HL-60 (cell line): ENCODE measurements at regions not wholly inside any gene's neighbourhood (a gene's known extent, or its start where the extent isn't known, plus 50 kb on each side); places are given as distances from the start of the nearest gene placed in this dataset.
"Not testable (repeated sequence)": the region's sequence is repeated elsewhere in the genome, so short reads cannot be mapped to it uniquely, and the experiment has no call there.

ENCODE experiments used
- DNase-seq, 2 experiments: peaks; one replicate each; pipeline ENCODE4 v3.0.0-alpha.2; 2010 to 2020; ENCODE audit warnings: low read depth in 1 of 2, low spot score in 1 of 2
- H3K27ac ChIP-seq: fragments of 250-450 bp; sonication (Bioruptor Pico); replicated peaks from 2 replicates; pipeline ENCODE4 v1.5.1; 2020; ENCODE audit warnings: mild to moderate bottlenecking, moderate library complexity
- H3K27me3 ChIP-seq: fragments of 250-450 bp; sonication (Bioruptor Pico); 2 replicates; pipeline ENCODE4 v1.5.1; 2021; ENCODE audit warnings: mild to moderate bottlenecking, moderate library complexity; ENCODE audit not compliant: insufficient read depth, poor library complexity, severe bottlenecking
- H3K4me3 ChIP-seq: replicated peaks from 2 replicates; pipeline ENCODE4 v1.5.1; 2011; ENCODE audit warnings: mild to moderate bottlenecking, control low read depth, low read length; ENCODE audit not compliant: insufficient read depth
- GABPA ChIP-seq: IDR thresholded peaks from 2 replicates; pipeline ENCODE4 v1.6.1; 2012; ENCODE audit warnings: low read depth
- POLR2AphosphoS5 ChIP-seq: IDR thresholded peaks from 2 replicates; pipeline ENCODE4 v1.6.1; 2012; ENCODE audit warnings: low read depth
- SPI1 ChIP-seq: IDR thresholded peaks from 2 replicates; pipeline ENCODE4 v1.6.1; 2012; ENCODE audit warnings: low read depth, mild to moderate bottlenecking, borderline replicate concordance
- TF ChIP-seq, protein P1 (sequence below): IDR thresholded peaks from one replicate; pipeline ENCODE4 v1.5.1; 2011; ENCODE audit warnings: low read length, control low read depth, inconsistent platforms; ENCODE audit not compliant: insufficient read depth
- TF ChIP-seq, protein P2 (sequence below): IDR thresholded peaks from 2 replicates; pipeline ENCODE4 v1.6.1; 2012; ENCODE audit warnings: low read depth; ENCODE audit not compliant: insufficient replicate concordance

DNA sequence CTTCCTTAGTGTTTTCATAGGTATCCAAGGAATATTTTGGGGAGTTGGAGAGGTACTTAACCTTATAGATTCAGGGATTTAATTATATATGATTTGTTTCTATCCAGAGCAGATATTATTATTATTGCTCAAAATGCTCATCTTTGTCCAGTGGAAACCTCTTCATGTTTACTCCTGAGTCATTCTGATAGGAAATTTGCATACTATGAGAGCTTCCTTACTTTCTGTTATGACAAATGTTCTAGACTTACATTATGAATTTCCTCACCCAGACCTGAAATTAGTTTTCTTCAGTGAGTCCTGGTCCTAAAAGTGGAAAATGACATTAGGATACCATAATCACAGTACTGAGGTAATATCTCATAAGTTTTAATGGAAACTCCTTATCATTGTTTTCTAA, 57.5 kb upstream of the PLPPR5 start:
- no peak for TF ChIP-seq SPI1
- TF ChIP-seq GABPA: no peak
- no peak for DNase-seq
- no peaks in the 10 kb centered on the region for H3K27me3 ChIP-seq
- H3K4me3 ChIP-seq: no peak overlapping the region
- H3K27ac ChIP-seq: no peak overlapping the region

DNA sequence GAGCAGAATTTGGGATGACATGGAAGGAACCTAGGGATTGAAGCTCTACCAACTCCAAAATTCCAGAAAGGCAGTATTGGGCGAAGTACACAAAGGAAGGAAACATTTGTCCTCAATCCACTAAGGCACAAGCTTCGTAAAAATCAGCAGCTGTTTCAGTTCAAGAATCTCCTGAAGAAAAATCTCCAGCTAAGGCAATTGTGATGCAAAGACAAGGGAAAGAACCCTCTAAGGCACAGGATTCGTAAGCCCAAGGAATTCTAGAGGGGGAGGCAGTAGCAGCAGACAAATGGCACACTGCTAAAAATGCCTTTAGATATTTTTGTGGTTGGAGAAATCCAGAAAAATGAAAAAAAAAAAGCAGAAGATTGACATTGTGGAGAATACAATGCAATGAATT, 64.5 kb upstream of the PLPPR5 start:
- no peaks in the 10 kb centered on the region for H3K27me3 ChIP-seq
- TF ChIP-seq POLR2AphosphoS5: no peak
- TF ChIP-seq SPI1: no peak
- TF ChIP-seq, protein P1, sequence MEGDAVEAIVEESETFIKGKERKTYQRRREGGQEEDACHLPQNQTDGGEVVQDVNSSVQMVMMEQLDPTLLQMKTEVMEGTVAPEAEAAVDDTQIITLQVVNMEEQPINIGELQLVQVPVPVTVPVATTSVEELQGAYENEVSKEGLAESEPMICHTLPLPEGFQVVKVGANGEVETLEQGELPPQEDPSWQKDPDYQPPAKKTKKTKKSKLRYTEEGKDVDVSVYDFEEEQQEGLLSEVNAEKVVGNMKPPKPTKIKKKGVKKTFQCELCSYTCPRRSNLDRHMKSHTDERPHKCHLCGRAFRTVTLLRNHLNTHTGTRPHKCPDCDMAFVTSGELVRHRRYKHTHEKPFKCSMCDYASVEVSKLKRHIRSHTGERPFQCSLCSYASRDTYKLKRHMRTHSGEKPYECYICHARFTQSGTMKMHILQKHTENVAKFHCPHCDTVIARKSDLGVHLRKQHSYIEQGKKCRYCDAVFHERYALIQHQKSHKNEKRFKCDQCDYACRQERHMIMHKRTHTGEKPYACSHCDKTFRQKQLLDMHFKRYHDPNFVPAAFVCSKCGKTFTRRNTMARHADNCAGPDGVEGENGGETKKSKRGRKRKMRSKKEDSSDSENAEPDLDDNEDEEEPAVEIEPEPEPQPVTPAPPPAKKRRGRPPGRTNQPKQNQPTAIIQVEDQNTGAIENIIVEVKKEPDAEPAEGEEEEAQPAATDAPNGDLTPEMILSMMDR: no peak
- TF ChIP-seq GABPA: no peak
- TF ChIP-seq, protein P2, sequence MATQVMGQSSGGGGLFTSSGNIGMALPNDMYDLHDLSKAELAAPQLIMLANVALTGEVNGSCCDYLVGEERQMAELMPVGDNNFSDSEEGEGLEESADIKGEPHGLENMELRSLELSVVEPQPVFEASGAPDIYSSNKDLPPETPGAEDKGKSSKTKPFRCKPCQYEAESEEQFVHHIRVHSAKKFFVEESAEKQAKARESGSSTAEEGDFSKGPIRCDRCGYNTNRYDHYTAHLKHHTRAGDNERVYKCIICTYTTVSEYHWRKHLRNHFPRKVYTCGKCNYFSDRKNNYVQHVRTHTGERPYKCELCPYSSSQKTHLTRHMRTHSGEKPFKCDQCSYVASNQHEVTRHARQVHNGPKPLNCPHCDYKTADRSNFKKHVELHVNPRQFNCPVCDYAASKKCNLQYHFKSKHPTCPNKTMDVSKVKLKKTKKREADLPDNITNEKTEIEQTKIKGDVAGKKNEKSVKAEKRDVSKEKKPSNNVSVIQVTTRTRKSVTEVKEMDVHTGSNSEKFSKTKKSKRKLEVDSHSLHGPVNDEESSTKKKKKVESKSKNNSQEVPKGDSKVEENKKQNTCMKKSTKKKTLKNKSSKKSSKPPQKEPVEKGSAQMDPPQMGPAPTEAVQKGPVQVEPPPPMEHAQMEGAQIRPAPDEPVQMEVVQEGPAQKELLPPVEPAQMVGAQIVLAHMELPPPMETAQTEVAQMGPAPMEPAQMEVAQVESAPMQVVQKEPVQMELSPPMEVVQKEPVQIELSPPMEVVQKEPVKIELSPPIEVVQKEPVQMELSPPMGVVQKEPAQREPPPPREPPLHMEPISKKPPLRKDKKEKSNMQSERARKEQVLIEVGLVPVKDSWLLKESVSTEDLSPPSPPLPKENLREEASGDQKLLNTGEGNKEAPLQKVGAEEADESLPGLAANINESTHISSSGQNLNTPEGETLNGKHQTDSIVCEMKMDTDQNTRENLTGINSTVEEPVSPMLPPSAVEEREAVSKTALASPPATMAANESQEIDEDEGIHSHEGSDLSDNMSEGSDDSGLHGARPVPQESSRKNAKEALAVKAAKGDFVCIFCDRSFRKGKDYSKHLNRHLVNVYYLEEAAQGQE: no peak
- H3K27ac ChIP-seq: no peak overlapping the region
- no peak overlapping the region for H3K4me3 ChIP-seq
- no peak for DNase-seq

DNA sequence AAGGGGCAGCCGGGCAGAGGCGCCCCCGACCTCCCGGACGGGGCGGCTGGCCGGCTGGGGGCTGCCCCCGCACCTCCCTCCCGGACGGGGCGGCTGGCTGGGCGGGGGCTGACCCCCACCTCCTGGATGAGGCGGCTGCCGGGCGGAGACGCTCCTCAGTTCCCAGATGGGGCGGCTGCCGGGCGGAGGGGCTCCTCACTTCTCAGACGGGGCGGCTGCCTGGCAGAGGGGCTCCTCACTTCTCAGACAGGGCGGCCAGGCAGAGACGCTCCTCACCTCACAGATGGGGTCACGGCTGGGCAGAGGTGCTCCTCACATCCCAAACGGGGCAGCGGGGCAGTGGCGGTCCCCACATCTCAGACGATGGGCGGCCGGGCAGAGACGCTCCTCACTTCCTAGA, 73.9 kb upstream of the PLPPR5 start:
- not testable (repeated sequence) for DNase-seq, H3K27ac ChIP-seq, H3K4me3 ChIP-seq, H3K27me3 ChIP-seq

DNA sequence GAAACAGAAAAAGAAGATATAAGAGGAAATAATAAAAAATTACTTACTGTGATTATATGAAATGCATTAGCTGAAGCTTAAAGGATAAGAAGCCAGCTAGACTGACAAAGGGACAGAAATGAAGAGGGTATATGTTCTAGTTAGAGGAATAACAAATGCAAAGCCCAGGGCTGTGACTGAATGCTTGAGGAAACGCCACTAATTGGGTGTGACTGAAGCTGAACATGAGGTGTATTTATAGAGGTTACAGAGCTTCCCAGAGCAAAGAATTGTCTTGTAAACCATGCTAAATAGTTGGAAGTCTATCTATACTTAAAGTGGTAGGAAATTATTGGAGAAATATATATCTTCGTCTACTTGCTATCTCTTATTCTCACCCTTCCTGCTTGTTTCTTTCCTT, 77.7 kb upstream of the PLPPR5 start:
- no peak overlapping the region for H3K4me3 ChIP-seq
- H3K27ac ChIP-seq: no peak overlapping the region
- TF ChIP-seq SPI1 (no peak), GABPA (no peak), POLR2AphosphoS5 (no peak)
- TF ChIP-seq, protein P2: no peak
- TF ChIP-seq, protein P1: no peak
- no peak for DNase-seq
- H3K27me3 ChIP-seq: no peaks in the 10 kb centered on the region

DNA sequence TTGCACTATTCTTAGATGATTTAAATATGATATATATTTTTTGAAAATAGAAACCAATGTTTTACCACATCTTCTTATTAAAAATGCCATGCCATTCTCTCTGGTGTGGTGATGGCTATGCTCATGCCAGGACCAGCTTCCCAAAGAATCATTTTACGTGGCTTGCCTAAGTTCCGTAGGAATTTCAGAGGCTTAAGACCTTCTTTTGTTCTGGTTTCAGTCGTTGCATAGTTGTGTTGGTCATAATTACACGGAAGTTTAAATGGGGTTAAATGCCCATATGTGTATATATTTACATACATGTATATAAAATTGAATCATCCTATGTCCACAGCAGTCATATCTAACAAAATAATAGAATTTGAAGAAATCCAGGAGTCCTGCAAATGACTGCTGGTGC, 78.7 kb upstream of the PLPPR5 start:
- H3K27me3 ChIP-seq: no peaks in the 10 kb centered on the region

More for the DNA sequence above, 78.7 kb upstream of the PLPPR5 start:
- no peak for DNase-seq
- TF ChIP-seq SPI1 (no peak), GABPA (no peak), POLR2AphosphoS5 (no peak)
- TF ChIP-seq, protein P2: no peak
- TF ChIP-seq, protein P1: no peak
- H3K4me3 ChIP-seq: no peak overlapping the region
- H3K27ac ChIP-seq: no peak overlapping the region
